Nephron progenitor cell (in vitro differentiated cells): ENCODE measurements at regions not wholly inside any gene's neighbourhood (a gene's known extent, or its start where the extent isn't known, plus 50 kb on each side); places are given as distances from the start of the nearest gene placed in this dataset.

Source experiments
- DNase-seq: peaks from one replicate; pipeline ENCODE4 v3.0.0; 2021
- H3K27ac Mint-ChIP-seq: 2 replicates; pipeline ENCODE4 v1.8.0; 2021; ENCODE audit warnings: mild to moderate bottlenecking, moderate library complexity, mixed read lengths
- H3K27me3 Mint-ChIP-seq: 2 replicates; pipeline ENCODE4 v1.8.0; 2021; ENCODE audit warnings: mild to moderate bottlenecking, low read depth, mixed read lengths; ENCODE audit not compliant: poor library complexity
- H3K36me3 Mint-ChIP-seq: 2 replicates; pipeline ENCODE4 v1.8.0; 2021; ENCODE audit warnings: low read depth, mixed read lengths
- H3K4me1 Mint-ChIP-seq: 2 replicates; pipeline ENCODE4 v1.8.0; 2021; ENCODE audit warnings: mixed read lengths
- H3K4me3 Mint-ChIP-seq: 2 replicates; pipeline ENCODE4 v1.8.0; 2021; ENCODE audit warnings: mild to moderate bottlenecking, moderate library complexity, mixed read lengths
- H3K9me3 Mint-ChIP-seq: 2 replicates; pipeline ENCODE4 v1.8.0; 2021; ENCODE audit warnings: mild to moderate bottlenecking, moderate library complexity, mixed read lengths
- CTCF ChIP-seq: fragments of 200-600 bp; sonication (generic); IDR thresholded peaks from 2 replicates; pipeline ENCODE4 v1.5.0; 2021; ENCODE audit warnings: antibody characterized with exemption

GRCh38 chr5:93078082-93079038 lies 502.7 kb downstream of the NR2F1-AS1 start:
- H3K4me3 Mint-ChIP-seq, result no peak overlapping the region
- H3K9me3 Mint-ChIP-seq, result no peaks in the 10 kb centered on the region
- TF ChIP-seq CTCF, result no peak
- peaks cover 16% of the 10 kb centered on the region for H3K27me3 Mint-ChIP-seq
- no peak for DNase-seq
- peaks cover 5% of the 10 kb centered on the region for H3K4me1 Mint-ChIP-seq
- peaks cover 6% of the 10 kb centered on the region for H3K36me3 Mint-ChIP-seq
- no peak overlapping the region for H3K27ac Mint-ChIP-seq

GRCh38 chr5:93076566-93076965 lies 504.5 kb downstream of the NR2F1-AS1 start:
- no peak for DNase-seq
- Mint-ChIP-seq H3K27me3 (peaks cover 17% of the 10 kb centered on the region), H3K4me1 (peaks cover 11% of the 10 kb centered on the region), H3K36me3 (peaks cover 10% of the 10 kb centered on the region), H3K27ac (no peak overlapping the region), H3K9me3 (no peaks in the 10 kb centered on the region), H3K4me3 (no peak overlapping the region)
- TF ChIP-seq CTCF, result no peak

- TF ChIP-seq CTCF, result no peak
- H3K27ac Mint-ChIP-seq, result no peak overlapping the region
- no peak overlapping the region for H3K4me3 Mint-ChIP-seq
- peaks cover 1% of the 10 kb centered on the region for H3K9me3 Mint-ChIP-seq
- H3K27me3 Mint-ChIP-seq, result peaks cover 17% of the 10 kb centered on the region
- DNase-seq, result no peak
- H3K36me3 Mint-ChIP-seq, result peaks cover 8% of the 10 kb centered on the region
- H3K4me1 Mint-ChIP-seq, result peaks cover 13% of the 10 kb centered on the region
These were observed 504.9 kb downstream of the NR2F1-AS1 start for GRCh38 chr5:93076096-93076495.

- H3K27ac Mint-ChIP-seq, result no peak overlapping the region
- peaks cover 19% of the 10 kb centered on the region for H3K4me1 Mint-ChIP-seq
- peaks cover 13% of the 10 kb centered on the region for H3K27me3 Mint-ChIP-seq
- no peak for TF ChIP-seq CTCF
- H3K4me3 Mint-ChIP-seq, result no peak overlapping the region
- peaks cover 7% of the 10 kb centered on the region for H3K9me3 Mint-ChIP-seq
- peaks cover 14% of the 10 kb centered on the region for H3K36me3 Mint-ChIP-seq
- no peak for DNase-seq
These were observed 507.5 kb downstream of the NR2F1-AS1 start for GRCh38 chr5:93073547-93073946.

GRCh38 chr5:93072831-93073459 lies 508.1 kb downstream of the NR2F1-AS1 start:
- H3K9me3 Mint-ChIP-seq, result peaks cover 7% of the 10 kb centered on the region
- peak overlapping the region; percentile 19 for H3K27ac Mint-ChIP-seq
- DNase-seq, result no peak
- H3K36me3 Mint-ChIP-seq, result peaks cover 14% of the 10 kb centered on the region
- peaks cover 10% of the 10 kb centered on the region for H3K27me3 Mint-ChIP-seq
- no peak for TF ChIP-seq CTCF
- peaks cover 23% of the 10 kb centered on the region for H3K4me1 Mint-ChIP-seq
- no peak overlapping the region for H3K4me3 Mint-ChIP-seq
